ENCODE measurements at regions not wholly inside any gene's neighbourhood (a gene's known extent, or its start where the extent isn't known, plus 50 kb on each side); places are given as distances from the start of the nearest gene placed in this dataset.

- no peak overlapping the region for H3K27ac ChIP-seq
- DNase-seq (ENCODE audit: low read depth, low spot score) = no peak
Observed at GRCh38 chr3:24958910-24959447, 464.3 kb upstream of the THRB start.

GRCh38 chr3:24963762-24964625 is 464.1 kb upstream of the RARB start:
- H3K27ac ChIP-seq = no peak overlapping the region
- DNase-seq (ENCODE audit: low read depth, low spot score) = no peak

- no peak for DNase-seq (ENCODE audit: low read depth, low spot score)
- no peak overlapping the region for H3K27ac ChIP-seq
Observed at GRCh38 chr3:24965706-24966385, 462.2 kb upstream of the RARB start.

DNA sequence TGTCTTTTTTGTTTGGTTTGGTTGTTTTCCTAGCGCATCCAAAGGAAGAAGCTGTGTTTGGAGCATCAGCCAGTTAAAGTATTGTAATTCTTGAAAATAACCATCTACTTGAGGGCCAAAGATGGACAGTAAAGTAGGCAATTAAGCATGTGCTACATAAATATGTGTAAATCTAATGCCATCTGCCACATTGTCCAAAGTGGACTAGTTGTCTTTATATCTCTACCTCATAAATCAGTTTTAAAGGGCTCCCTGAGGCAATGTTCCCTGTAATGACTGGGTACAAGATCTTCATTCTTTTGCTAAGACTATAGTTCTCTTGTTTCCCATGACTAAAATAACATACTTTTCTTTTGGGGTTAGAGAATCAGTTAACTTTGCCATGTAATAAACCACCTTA is 460.0 kb upstream of the RARB start:
- H3K27ac ChIP-seq = no peak overlapping the region
- DNase-seq (ENCODE audit: low read depth, low spot score) = no peak

- H3K27ac ChIP-seq = no peak overlapping the region
- DNase-seq (ENCODE audit: low read depth, low spot score) = no peak
Observed at GRCh38 chr3:24972491-24972890, 455.6 kb upstream of the RARB start.

GRCh38 chr3:24981309-24981708 is 446.8 kb upstream of the RARB start:
- DNase-seq (ENCODE audit: low read depth, low spot score) = no peak
- H3K27ac ChIP-seq = no peak overlapping the region

DNA sequence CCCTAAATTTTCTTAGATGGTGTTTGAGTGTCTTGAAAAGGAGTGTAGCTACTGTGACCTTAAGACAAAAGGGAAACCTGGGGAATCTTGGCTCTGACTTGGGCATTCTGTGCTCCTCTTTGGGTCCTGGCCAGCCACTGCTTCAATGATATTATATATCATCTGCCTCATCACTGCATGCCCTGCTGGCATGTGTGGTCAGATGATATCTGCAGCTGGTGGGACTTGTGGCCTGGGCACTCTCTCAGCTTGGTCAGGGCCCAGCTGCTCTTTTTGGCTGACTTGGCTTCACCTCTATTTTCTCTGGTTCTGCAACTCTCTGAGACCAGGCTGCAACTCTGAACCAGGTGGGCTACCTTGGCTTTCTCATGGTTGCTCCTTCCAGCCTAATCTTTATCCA is 446.1 kb upstream of the RARB start:
- H3K27ac ChIP-seq = no peak overlapping the region
- DNase-seq (ENCODE audit: low read depth, low spot score) = no peak

DNA sequence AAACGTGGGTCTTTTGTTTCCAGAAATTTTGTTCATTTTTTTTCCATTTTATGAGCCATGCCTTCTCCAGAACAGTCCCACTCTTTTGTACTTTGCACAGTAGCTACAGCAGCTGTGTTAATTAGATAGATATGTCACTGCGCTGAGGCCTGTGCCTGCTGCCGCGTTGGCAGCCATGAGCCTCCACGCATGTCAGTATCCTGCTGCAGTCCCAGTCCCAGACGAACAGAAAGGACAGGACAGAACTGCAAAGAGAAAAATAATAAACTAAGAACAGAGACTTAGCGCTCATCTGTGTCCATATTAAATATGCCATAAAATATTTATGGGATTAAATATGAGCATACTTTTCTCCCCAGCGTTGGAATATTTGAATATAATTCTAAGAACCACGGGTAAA is 442.4 kb upstream of the RARB start:
- no peak overlapping the region for H3K27ac ChIP-seq
- no peak for DNase-seq (ENCODE audit: low read depth, low spot score)

- no peak for DNase-seq (ENCODE audit: low read depth, low spot score)
- no peak overlapping the region for H3K27ac ChIP-seq
Observed at GRCh38 chr3:24986612-24987011, 441.5 kb upstream of the RARB start.

- no peak overlapping the region for H3K27ac ChIP-seq
- no peak for DNase-seq (ENCODE audit: low read depth, low spot score)
Observed at GRCh38 chr3:24999357-24999756, 428.7 kb upstream of the RARB start.

DNA sequence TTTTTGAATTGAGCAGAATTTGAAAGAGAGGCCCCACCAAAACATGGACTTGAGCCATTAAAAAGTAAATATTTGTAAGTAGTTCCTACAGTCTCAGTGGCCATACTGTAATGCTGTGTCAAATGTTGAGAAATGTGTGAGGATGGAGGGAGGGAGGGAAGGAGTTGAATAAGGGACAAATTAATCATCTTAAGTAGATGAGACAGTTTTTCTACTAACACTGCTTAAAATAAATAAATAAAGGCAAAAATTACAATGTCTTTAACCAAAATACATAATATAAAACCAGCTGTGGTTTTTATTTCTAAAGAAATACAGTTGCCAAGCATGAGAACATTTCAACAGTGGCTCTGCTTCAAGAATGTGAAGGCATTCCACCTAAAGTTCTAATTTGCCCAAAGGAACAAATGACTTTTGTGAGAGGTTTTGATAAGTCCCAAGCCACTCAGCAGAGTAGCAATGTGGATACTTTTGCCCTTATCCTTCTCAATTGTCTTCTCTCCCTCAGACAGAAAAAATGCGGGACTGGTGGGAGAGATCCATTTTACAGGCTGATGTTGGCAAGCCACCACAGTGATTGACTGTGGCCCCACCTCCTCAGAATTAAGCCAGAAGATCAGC is 427.0 kb upstream of the RARB start:
- no peak overlapping the region for H3K27ac ChIP-seq
- DNase-seq (ENCODE audit: low read depth, low spot score) = no peak

GRCh38 chr3:25002052-25002451 is 426.0 kb upstream of the RARB start:
- DNase-seq (ENCODE audit: low read depth, low spot score) = no peak
- H3K27ac ChIP-seq = no peak overlapping the region

DNA sequence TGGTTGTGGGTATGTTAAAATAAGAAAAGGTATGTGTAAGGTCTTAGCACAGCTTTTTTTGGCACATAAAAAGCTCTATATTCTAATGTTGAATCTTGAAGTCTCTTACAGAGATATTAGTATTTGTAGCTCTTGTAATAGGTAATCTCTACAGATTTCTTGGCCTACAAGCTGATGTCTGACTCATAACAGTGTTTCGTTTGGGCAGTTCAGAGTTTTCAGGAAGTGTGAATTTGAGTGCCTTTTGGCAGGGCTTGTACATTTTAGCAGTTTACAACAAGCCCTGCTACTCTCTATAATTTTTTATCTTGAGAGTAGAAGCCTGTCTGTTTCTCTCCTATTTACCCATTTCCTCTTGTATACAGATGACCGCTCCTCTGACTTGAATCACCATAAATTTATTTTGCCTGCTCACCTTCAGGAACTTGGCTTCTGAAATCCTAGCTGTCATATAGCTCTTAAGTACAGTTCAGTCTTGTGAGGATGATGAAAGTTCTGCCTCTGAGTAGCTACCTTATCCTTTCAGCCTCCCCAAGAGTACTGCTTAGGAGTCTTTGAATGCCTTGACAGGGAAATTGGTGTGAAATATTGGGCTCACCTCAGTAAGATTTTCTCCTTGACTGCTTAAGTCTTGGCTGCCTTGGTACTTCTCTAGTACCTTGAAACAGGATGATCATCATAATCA is 419.9 kb upstream of the RARB start:
- no peak for DNase-seq (ENCODE audit: low read depth, low spot score)

GRCh38 chr3:25009665-25010064 is 418.4 kb upstream of the RARB start:
- no peak overlapping the region for H3K27ac ChIP-seq
- DNase-seq (ENCODE audit: low read depth, low spot score) = no peak

More for the DNA sequence above, 419.9 kb upstream of the RARB start:
- H3K27ac ChIP-seq = peak overlapping the region; percentile 28

GRCh38 chr3:25015599-25015998 is 412.5 kb upstream of the RARB start:
- H3K27ac ChIP-seq = no peak overlapping the region
- no peak for DNase-seq (ENCODE audit: low read depth, low spot score)

DNA sequence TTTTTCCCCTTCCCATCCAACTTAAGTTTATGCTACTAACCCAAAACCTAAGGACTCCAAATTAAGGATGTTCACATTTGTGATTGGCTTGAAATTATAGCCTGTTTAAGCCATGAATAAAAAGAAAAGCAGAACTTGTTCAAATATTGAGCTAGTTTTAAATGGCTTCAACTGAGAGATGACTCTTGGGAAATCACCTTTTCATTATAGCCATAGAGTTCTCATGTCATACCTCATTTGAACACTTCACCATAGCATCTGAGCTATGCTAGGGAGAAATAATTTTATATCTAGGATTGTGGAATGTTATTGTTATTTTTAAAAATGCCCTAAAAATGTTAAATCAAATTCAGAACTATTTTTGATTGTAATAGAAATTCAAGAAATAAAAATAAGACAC is 409.2 kb upstream of the RARB start:
- no peak for DNase-seq (ENCODE audit: low read depth, low spot score)
- no peak overlapping the region for H3K27ac ChIP-seq

GRCh38 chr3:25019506-25019905 is 408.6 kb upstream of the RARB start:
- no peak for DNase-seq (ENCODE audit: low read depth, low spot score)
- H3K27ac ChIP-seq = no peak overlapping the region

DNA sequence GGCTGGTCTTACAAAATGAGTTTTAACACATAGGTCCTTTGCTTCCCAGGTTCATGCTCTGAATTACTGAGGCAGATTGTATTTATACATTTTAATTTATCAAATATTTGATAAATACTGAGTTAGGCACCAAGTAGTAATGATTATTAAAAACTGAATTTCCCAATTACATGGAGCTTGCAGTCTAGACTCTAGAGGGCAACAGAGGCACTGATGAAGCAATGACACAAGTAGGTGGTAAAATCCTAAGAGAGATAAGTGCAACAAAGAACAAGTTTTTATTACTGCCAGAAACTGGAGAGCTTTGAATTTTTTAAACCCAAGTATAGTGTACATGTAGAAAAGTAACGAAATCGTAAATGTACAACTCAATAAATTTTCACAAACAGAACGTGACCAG is 406.2 kb upstream of the RARB start:
- DNase-seq (ENCODE audit: low read depth, low spot score) = no peak
- no peak overlapping the region for H3K27ac ChIP-seq

DNA sequence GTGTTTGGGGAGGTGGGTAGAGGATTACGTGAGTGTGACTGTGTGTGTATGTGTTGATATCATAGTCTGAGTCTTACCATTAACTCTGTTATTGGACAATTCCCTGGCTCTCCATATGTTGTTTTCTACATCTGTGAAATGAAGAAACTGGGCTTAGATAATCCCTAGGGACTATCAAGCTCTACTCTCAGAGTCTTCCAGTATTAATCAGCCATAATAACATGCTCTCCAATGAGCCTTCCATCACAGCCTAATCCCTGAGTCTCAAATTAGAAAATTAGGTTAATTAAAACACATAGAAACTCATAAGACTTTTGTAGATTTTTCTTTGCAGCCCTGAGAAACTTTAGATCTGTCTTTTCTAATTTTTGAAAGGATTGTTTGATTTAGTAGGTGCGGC is 404.2 kb upstream of the RARB start:
- H3K27ac ChIP-seq = no peak overlapping the region
- no peak for DNase-seq (ENCODE audit: low read depth, low spot score)

- no peak for DNase-seq (ENCODE audit: low read depth, low spot score)
- H3K27ac ChIP-seq = no peak overlapping the region
Observed at GRCh38 chr3:25025236-25025635, 402.8 kb upstream of the RARB start.

GRCh38 chr3:25027650-25028049 is 400.4 kb upstream of the RARB start:
- no peak for DNase-seq (ENCODE audit: low read depth, low spot score)
- H3K27ac ChIP-seq = no peak overlapping the region
